Coronary artery (tissue), 2 donors: ENCODE measurements at regions not wholly inside any gene's neighbourhood (a gene's known extent, or its start where the extent isn't known, plus 50 kb on each side); places are given as distances from the start of the nearest gene placed in this dataset.

Source experiments
- DNase-seq: peaks from one replicate; pipeline ENCODE4 v3.0.0-alpha.2; 2017; ENCODE audit warnings: low spot score
- H3K27ac ChIP-seq, 2 donors: fragments of 200-600 bp; sonication (generic); one replicate each; pipeline ENCODE4 v1.5.1; 2016 to 2019
- H3K4me3 ChIP-seq: fragments of 200-600 bp; sonication (generic); 2 replicates; pipeline ENCODE4 v1.5.1; 2016; ENCODE audit warnings: mild to moderate bottlenecking, moderate library complexity
- CTCF ChIP-seq: fragments of 200-600 bp; sonication (generic); IDR thresholded peaks from one replicate; pipeline ENCODE4 v1.5.1; 2019; ENCODE audit warnings: antibody characterized with exemption

GRCh38 chr9:105972466-105973204 lies 278.3 kb downstream of the TMEM38B start:
- H3K27ac ChIP-seq, result no peak overlapping the region
- no peak for TF ChIP-seq CTCF
- no peak for DNase-seq
- no peak overlapping the region for H3K4me3 ChIP-seq

DNA sequence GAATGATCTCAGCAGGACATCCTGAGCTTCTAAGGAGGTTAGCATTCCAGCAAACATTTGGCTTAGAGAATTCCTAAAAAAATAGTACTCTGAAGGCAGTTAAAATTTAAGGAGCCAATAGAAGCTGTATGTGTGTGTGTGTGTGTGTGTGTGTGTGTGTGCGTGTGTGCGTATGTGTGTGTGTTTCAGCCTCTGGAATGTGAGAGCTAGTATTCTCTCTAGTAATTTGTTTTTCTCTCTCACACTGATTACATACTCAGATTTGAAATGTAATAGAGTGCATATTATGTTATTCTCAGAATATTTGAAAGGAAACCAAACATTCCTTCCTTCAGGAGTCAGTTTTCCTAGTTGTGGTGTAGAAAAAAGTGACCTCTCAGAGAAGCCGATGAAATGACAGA lies 279.6 kb downstream of the TMEM38B start:
- no peak for TF ChIP-seq CTCF
- no peak overlapping the region for H3K4me3 ChIP-seq
- no peak for DNase-seq
- no peak overlapping the region for H3K27ac ChIP-seq

DNA sequence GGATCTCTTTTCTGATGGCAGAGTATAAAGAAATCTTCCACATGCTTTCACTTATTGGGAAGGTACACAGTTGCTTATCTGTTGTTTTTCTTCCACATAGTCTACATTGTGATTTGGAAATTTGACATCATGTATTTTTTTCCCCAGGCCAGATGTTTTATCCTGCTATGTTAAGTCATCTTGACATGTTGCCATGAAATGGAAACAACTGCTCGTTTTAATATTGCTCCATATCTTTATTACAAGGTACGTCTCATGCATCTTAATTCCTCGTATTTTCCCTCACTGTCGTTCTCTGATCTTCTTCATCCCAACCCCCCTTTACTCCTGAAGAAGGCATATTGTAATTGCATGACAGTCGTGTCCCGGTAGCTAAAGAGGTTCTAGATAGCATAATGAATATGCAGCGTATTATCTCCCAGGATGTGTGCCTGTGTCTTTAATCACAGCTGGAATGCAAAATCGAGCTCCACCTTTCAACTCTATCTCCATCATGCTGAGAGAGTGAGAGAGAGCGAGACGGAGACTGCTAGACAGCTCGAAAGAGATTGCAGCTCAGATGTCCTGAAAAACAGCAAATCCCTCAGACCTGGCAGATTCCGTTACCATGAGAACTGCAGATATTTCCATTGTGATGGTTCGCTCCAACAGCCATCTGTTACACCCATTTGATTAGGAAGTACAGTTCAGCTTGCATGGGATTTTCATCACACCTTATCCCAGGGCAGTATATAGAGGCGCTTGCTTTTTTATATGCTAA lies 281.7 kb downstream of the TMEM38B start:
- Histone ChIP-seq H3K4me3 (no peak overlapping the region), H3K27ac (no peak overlapping the region)
- no peak for DNase-seq
- TF ChIP-seq CTCF, result no peak

DNA sequence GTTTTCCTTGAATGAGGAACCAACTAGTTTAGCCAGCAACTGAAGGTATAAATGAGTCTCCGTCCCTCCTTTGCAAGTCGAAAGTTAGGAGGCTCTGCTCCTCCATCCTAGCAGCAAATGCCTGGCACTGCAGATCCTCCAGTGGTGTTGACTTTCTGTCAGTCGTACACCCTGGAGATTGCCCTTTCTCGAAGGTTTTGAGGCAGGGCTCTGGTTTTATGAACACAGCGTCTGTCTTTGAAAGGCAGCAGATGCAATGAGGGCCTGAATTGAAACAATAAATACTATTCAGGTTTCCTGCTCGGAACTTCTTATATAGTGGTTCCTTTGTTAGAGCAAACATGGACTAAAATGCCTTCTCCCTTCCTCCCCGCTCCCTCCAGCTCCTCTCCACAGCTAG lies 284.0 kb downstream of the TMEM38B start:
- H3K27ac ChIP-seq, result no peak overlapping the region
- H3K4me3 ChIP-seq, result no peak overlapping the region
- no peak for DNase-seq
- no peak for TF ChIP-seq CTCF

- no peak for DNase-seq
- Histone ChIP-seq H3K4me3 (no peak overlapping the region), H3K27ac (no peak overlapping the region)
- no peak for TF ChIP-seq CTCF
These were observed 284.5 kb downstream of the TMEM38B start for GRCh38 chr9:105978826-105979225.

- no peak overlapping the region for H3K27ac ChIP-seq
- DNase-seq, result no peak
These were observed 284.9 kb downstream of the TMEM38B start for GRCh38 chr9:105979290-105979689.

More at GRCh38 chr9:105979290-105979689, 284.9 kb downstream of the TMEM38B start:
- no peak for TF ChIP-seq CTCF
- no peak overlapping the region for H3K4me3 ChIP-seq
